OCI-LY3 (cell line): ENCODE measurements at regions not wholly inside any gene's neighbourhood (a gene's known extent, or its start where the extent isn't known, plus 50 kb on each side); places are given as distances from the start of the nearest gene placed in this dataset.

ENCODE experiments used
- EZH2phosphoT487 ChIP-seq: fragments of 200-600 bp; shearing (Covaris generic); IDR thresholded peaks from 2 replicates; pipeline ENCODE4 v1.6.1; 2018; ENCODE audit warnings: antibody characterized with exemption, mixed run types, low read depth
- TF ChIP-seq, protein P1 (sequence below): fragments of 200-600, 300-600 bp; sonication (generic); IDR thresholded peaks from 2 replicates; pipeline ENCODE4 v1.5.1; 2014; ENCODE audit warnings: antibody characterized with exemption, low read length, low read depth

DNA sequence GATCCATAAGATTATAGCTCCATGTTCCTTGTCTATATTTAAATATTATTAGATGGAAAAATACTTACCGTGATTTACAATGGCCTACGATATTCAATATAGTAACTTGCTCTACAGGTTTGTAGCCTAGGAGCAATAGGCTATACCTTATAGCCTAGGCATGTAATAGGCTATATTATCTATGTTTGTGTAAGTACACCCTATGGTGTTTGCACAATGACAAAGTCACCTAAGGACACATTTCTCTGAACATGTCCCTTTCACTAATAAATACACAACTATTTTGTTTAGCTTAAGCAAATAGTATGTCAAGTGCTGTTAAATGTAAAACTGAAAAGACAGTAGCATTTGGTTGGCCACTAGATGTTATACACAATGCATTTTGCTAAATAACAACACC is 248.9 kb upstream of the ADGRL4 start:
- TF ChIP-seq EZH2phosphoT487: no peak
- TF ChIP-seq, protein P1, sequence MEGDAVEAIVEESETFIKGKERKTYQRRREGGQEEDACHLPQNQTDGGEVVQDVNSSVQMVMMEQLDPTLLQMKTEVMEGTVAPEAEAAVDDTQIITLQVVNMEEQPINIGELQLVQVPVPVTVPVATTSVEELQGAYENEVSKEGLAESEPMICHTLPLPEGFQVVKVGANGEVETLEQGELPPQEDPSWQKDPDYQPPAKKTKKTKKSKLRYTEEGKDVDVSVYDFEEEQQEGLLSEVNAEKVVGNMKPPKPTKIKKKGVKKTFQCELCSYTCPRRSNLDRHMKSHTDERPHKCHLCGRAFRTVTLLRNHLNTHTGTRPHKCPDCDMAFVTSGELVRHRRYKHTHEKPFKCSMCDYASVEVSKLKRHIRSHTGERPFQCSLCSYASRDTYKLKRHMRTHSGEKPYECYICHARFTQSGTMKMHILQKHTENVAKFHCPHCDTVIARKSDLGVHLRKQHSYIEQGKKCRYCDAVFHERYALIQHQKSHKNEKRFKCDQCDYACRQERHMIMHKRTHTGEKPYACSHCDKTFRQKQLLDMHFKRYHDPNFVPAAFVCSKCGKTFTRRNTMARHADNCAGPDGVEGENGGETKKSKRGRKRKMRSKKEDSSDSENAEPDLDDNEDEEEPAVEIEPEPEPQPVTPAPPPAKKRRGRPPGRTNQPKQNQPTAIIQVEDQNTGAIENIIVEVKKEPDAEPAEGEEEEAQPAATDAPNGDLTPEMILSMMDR: no peak
